ENCODE measurements at regions not wholly inside any gene's neighbourhood (a gene's known extent, or its start where the extent isn't known, plus 50 kb on each side); places are given as distances from the start of the nearest gene placed in this dataset.
"Not testable (repeated sequence)": the region's sequence is repeated elsewhere in the genome, so short reads cannot be mapped to it uniquely, and the experiment has no call there.

DNA sequence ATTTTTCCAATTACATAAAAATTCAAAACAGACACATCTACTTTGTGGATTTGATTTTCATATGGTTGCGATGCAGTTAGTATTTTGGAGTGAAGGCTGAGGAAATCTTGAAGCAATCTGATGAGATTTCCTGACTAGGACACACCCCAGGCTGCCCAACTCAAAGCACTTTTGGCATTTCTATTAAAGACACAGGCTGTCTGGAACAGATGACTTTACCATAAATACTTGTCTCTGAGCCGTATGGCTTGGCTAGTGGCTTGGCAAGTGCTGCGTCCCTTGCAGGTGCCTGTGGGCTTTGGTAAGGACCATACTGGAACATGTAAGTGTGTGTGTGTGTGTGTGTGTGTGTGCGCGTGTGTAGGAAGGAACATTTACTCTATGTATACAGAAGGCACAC is 218.8 kb downstream of the FGF9 start:
- Histone ChIP-seq H3K9ac (ENCODE audit: insufficient read depth, low read length) (no peak overlapping the region), H3K79me2 (ENCODE audit: control insufficient read depth, insufficient read depth, low read length) (no peaks in the 10 kb centered on the region), H3K27me3 (ENCODE audit: control insufficient read depth, insufficient read depth, low read length) (no peaks in the 10 kb centered on the region), H3K9me3 (ENCODE audit: control insufficient read depth, insufficient read depth, low read depth, low read length) (peaks cover 3% of the 10 kb centered on the region), H3K4me3 (replicated peaks in 1 of 4; ENCODE audit: control extremely low read depth in 1 of 4, insufficient read depth in 1 of 4, low read depth in 3 of 4, low read length in 4 of 4) (no peak overlapping the region), H3K27ac (ENCODE audit: insufficient read depth, low read length) (no peak overlapping the region), H2AFZ (ENCODE audit: low read length) (no peak overlapping the region), H3K36me3 (ENCODE audit: control insufficient read depth, insufficient read depth, low read length) (no peaks in the 10 kb centered on the region), H4K20me1 (ENCODE audit: control insufficient read depth, extremely low read depth, insufficient read depth, low read length) (no peaks in the 10 kb centered on the region), H3K4me2 (ENCODE audit: extremely low read depth, insufficient read depth, low read length) (no peak overlapping the region), H3K4me1 (ENCODE audit: control insufficient read depth, extremely low read depth, insufficient read depth, low read length) (no peaks in the 10 kb centered on the region)
- DNase-seq (ENCODE audit: low read depth in 2 of 2) = no peak
- no peak for TF ChIP-seq EZH2 (IDR thresholded peaks at IDR 0.05; ENCODE audit: low read length, missing control alignments)
- TF ChIP-seq, protein P1, sequence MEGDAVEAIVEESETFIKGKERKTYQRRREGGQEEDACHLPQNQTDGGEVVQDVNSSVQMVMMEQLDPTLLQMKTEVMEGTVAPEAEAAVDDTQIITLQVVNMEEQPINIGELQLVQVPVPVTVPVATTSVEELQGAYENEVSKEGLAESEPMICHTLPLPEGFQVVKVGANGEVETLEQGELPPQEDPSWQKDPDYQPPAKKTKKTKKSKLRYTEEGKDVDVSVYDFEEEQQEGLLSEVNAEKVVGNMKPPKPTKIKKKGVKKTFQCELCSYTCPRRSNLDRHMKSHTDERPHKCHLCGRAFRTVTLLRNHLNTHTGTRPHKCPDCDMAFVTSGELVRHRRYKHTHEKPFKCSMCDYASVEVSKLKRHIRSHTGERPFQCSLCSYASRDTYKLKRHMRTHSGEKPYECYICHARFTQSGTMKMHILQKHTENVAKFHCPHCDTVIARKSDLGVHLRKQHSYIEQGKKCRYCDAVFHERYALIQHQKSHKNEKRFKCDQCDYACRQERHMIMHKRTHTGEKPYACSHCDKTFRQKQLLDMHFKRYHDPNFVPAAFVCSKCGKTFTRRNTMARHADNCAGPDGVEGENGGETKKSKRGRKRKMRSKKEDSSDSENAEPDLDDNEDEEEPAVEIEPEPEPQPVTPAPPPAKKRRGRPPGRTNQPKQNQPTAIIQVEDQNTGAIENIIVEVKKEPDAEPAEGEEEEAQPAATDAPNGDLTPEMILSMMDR (conservative IDR thresholded peaks at IDR 0.05 in 1 of 2, IDR thresholded peaks at IDR 0.05 in 1 of 2; ENCODE audit: low read depth in 1 of 2, low read length in 2 of 2) = no peak

DNA sequence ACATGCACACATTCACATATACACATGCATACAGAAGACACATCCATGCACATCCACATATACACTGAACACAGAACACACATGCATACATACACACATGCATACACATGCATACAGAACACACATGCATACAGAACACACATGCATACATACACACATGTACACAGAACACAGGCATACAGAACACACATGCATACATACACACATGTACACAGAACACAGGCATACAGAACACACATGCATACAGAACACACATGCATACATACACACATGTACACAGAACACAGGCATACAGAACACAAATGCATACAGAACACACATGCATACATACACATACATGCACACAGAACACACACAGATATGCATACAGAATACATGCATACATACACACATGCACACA is 219.3 kb downstream of the FGF9 start:
- H3K4me1 ChIP-seq (ENCODE audit: control insufficient read depth, extremely low read depth, insufficient read depth, low read length); H2AFZ ChIP-seq (ENCODE audit: low read length); H3K9ac ChIP-seq (ENCODE audit: insufficient read depth, low read length); H3K36me3 ChIP-seq (ENCODE audit: control insufficient read depth, insufficient read depth, low read length); H3K27me3 ChIP-seq (ENCODE audit: control insufficient read depth, insufficient read depth, low read length); H4K20me1 ChIP-seq (ENCODE audit: control insufficient read depth, extremely low read depth, insufficient read depth, low read length); H3K4me2 ChIP-seq (ENCODE audit: extremely low read depth, insufficient read depth, low read length); H3K9me3 ChIP-seq (ENCODE audit: control insufficient read depth, insufficient read depth, low read depth, low read length); DNase-seq (ENCODE audit: low read depth in 2 of 2); H3K27ac ChIP-seq (ENCODE audit: insufficient read depth, low read length); H3K79me2 ChIP-seq (ENCODE audit: control insufficient read depth, insufficient read depth, low read length); H3K4me3 ChIP-seq (replicated peaks in 1 of 4; ENCODE audit: control extremely low read depth in 1 of 4, insufficient read depth in 1 of 4, low read depth in 3 of 4, low read length in 4 of 4): not testable (repeated sequence)

GRCh38 chr13:21894091-21894490 is 223.2 kb downstream of the FGF9 start:
- no peak for DNase-seq (ENCODE audit: low read depth in 2 of 2)
- no peaks in the 10 kb centered on the region for H4K20me1 ChIP-seq (ENCODE audit: control insufficient read depth, extremely low read depth, insufficient read depth, low read length)
- H3K4me3 ChIP-seq (replicated peaks in 1 of 4; ENCODE audit: control extremely low read depth in 1 of 4, insufficient read depth in 1 of 4, low read depth in 3 of 4, low read length in 4 of 4) = no peak overlapping the region
- H3K79me2 ChIP-seq (ENCODE audit: control insufficient read depth, insufficient read depth, low read length) = no peaks in the 10 kb centered on the region
- no peak overlapping the region for H3K27ac ChIP-seq (ENCODE audit: insufficient read depth, low read length)
- H3K9ac ChIP-seq (ENCODE audit: insufficient read depth, low read length) = no peak overlapping the region
- H3K36me3 ChIP-seq (ENCODE audit: control insufficient read depth, insufficient read depth, low read length) = no peaks in the 10 kb centered on the region
- no peak for TF ChIP-seq EZH2 (IDR thresholded peaks at IDR 0.05; ENCODE audit: low read length, missing control alignments)
- TF ChIP-seq, protein P1 (conservative IDR thresholded peaks at IDR 0.05 in 1 of 2, IDR thresholded peaks at IDR 0.05 in 1 of 2; ENCODE audit: low read depth in 1 of 2, low read length in 2 of 2) = no peak
- no peaks in the 10 kb centered on the region for H3K27me3 ChIP-seq (ENCODE audit: control insufficient read depth, insufficient read depth, low read length)
- no peaks in the 10 kb centered on the region for H3K4me1 ChIP-seq (ENCODE audit: control insufficient read depth, extremely low read depth, insufficient read depth, low read length)
- peaks cover 3% of the 10 kb centered on the region for H3K9me3 ChIP-seq (ENCODE audit: control insufficient read depth, insufficient read depth, low read depth, low read length)
- H2AFZ ChIP-seq (ENCODE audit: low read length) = no peak overlapping the region
- H3K4me2 ChIP-seq (ENCODE audit: extremely low read depth, insufficient read depth, low read length) = no peak overlapping the region
